GM21367 (cell line): ENCODE measurements at regions not wholly inside any gene's neighbourhood (a gene's known extent, or its start where the extent isn't known, plus 50 kb on each side); places are given as distances from the start of the nearest gene placed in this dataset.

Experiments used
- ATAC-seq: cut with Tn5 transposase; IDR thresholded peaks from one replicate; pipeline ENCODE4 v1.9.1; 2021; ENCODE audit not compliant: unreplicated experiment

DNA sequence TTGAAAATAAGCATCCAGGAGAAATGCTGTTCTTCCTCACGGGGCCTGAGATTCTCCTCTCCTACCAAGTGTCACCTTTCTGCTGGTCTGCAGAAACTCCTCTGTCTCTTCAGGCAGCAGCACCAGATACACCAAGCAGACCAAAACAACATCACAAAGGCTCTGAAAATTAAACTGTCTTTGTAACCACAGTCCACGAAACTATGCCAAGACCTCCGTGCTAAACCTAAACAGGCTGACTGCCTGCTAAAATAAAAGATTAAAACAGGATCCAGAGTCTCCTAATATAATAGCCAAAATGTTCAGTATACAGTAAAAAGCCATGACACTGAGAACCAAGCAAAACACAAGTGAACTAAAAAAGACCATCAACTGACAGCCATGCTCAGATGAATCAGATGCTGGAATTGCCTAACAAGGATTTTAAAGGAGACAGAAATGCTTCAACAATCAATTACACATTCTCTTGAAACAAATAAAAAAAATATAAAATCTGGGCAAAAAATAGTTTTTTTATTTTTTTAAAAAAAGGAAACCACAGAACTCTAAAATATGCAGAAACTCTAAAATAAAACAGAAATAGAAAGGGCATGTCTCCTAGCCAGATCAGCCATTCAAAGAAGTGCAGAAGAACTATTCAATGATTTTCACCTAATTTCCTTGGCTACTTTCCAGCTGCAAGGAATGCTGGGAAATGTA, 50.3 kb upstream of the TOX3 start:
- no peak for ATAC-seq
